ENCODE measurements at regions not wholly inside any gene's neighbourhood (a gene's known extent, or its start where the extent isn't known, plus 50 kb on each side); places are given as distances from the start of the nearest gene placed in this dataset.

DNA sequence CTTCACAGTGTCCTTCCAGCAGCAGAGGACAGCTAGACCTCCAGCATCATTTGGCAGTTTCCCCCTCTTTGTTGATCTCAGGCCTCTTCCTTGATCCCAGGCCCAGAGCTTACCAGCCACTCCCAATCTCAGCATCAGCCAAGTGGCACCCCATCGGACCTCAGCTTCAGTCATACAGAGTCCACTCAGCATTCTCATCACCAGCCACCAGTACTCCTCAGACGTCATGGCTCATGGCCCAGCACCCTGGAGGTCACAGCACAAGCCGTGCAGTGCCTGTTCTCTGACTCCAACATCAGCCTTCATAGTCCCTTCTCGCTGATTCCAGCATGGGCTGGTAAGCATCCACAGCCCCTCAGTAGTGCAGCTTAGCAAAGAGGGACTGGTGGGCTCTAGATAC, 487.6 kb upstream of the DAB1 start:
- no peaks in the 10 kb centered on the region for H3K9me3 ChIP-seq (ENCODE audit: control extremely low read depth in 1 of 3, control insufficient read depth in 2 of 3, insufficient read depth in 1 of 3, low read length in 2 of 3)
- 95% methylated on average over 4 of the region's 4 CpGs for WGBS (ENCODE audit: insufficient coverage)
- no peak for ATAC-seq (ENCODE audit: low read depth)
- H3K79me2 ChIP-seq (ENCODE audit: control insufficient read depth, insufficient read depth, low read length) = no peaks in the 10 kb centered on the region
- H3K9ac ChIP-seq (ENCODE audit: low read length) = no peak overlapping the region
- TF ChIP-seq, protein P1, sequence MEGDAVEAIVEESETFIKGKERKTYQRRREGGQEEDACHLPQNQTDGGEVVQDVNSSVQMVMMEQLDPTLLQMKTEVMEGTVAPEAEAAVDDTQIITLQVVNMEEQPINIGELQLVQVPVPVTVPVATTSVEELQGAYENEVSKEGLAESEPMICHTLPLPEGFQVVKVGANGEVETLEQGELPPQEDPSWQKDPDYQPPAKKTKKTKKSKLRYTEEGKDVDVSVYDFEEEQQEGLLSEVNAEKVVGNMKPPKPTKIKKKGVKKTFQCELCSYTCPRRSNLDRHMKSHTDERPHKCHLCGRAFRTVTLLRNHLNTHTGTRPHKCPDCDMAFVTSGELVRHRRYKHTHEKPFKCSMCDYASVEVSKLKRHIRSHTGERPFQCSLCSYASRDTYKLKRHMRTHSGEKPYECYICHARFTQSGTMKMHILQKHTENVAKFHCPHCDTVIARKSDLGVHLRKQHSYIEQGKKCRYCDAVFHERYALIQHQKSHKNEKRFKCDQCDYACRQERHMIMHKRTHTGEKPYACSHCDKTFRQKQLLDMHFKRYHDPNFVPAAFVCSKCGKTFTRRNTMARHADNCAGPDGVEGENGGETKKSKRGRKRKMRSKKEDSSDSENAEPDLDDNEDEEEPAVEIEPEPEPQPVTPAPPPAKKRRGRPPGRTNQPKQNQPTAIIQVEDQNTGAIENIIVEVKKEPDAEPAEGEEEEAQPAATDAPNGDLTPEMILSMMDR (IDR thresholded peaks at IDR 0.05) = no peak
- no peak for TF ChIP-seq EZH2 (IDR thresholded peaks at IDR 0.05; ENCODE audit: borderline replicate concordance, insufficient read depth, low read depth, low read length, poor library complexity, severe bottlenecking)
- ChIA-PET CTCF (no interaction called here), POLR2A (no interaction called here)
- H3K36me3 ChIP-seq (replicated peaks in 1 of 2; ENCODE audit: control extremely low read depth in 1 of 2, control insufficient read depth in 1 of 2, extremely low read depth in 1 of 2, insufficient read depth in 2 of 2, low read length in 1 of 2) = no peaks in the 10 kb centered on the region
- H3K4me3 ChIP-seq (ENCODE audit: control extremely low read depth in 1 of 5, extremely low read depth in 1 of 5, insufficient read depth in 1 of 5, low read depth in 2 of 5, low read length in 4 of 5) = no peak overlapping the region
- no peak overlapping the region for H2AFZ ChIP-seq (ENCODE audit: insufficient read depth, low read depth, low read length, poor library complexity, severe bottlenecking)
- no peak overlapping the region for H3K27ac ChIP-seq (ENCODE audit: low read length in 2 of 2)
- Mint-ChIP-seq H3K4me1 (no peaks in the 10 kb centered on the region), H3K9me3 (ENCODE audit: insufficient read depth) (no peaks in the 10 kb centered on the region), H3K4me3 (no peak overlapping the region), H3K27me3 (no peaks in the 10 kb centered on the region), H3K27ac (no peak overlapping the region)
- no peaks in the 10 kb centered on the region for H4K20me1 ChIP-seq (ENCODE audit: control insufficient read depth, insufficient read depth, low read length, poor library complexity, severe bottlenecking)
- no peak for DNase-seq
- no peak overlapping the region for H3K4me2 ChIP-seq (replicated peaks; ENCODE audit: low read depth, low read length, poor library complexity, severe bottlenecking)
- intact Hi-C loops (cut with micrococcal nuclease) = no loop called here
- no peaks in the 10 kb centered on the region for H3K4me1 ChIP-seq (ENCODE audit: control insufficient read depth in 2 of 2, insufficient read depth in 2 of 2, low read length in 2 of 2)
- no peaks in the 10 kb centered on the region for H3K27me3 ChIP-seq (replicated peaks in 1 of 4; ENCODE audit: control extremely low read depth in 1 of 4, control insufficient read depth in 3 of 4, insufficient read depth in 4 of 4, low read length in 3 of 4)

DNA sequence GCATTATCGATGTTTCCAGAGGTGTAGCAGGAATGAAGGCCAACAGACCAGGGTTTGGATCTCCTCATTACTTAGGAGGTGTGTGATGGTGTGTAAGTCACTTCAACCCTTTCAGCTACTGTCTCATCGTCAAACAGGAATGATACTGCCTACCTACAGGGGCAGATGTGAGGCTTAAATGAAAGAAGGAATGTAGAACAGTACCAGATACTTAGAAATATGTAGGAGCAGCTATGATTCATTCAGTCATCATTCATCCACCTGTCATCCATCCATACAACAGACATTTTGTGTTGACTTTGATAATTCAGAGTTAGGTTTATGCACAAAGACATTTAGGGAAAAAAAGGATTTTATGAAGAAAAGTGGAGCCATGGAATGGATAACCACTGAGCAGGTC, 486.9 kb upstream of the DAB1 start:
- no peaks in the 10 kb centered on the region for H3K9me3 Mint-ChIP-seq (ENCODE audit: insufficient read depth)
- no peaks in the 10 kb centered on the region for H4K20me1 ChIP-seq (ENCODE audit: control insufficient read depth, insufficient read depth, low read length, poor library complexity, severe bottlenecking)
- ATAC-seq (ENCODE audit: low read depth) (no peak), DNase-seq (no peak)
- H3K4me3 ChIP-seq (ENCODE audit: control extremely low read depth in 1 of 5, extremely low read depth in 1 of 5, insufficient read depth in 1 of 5, low read depth in 2 of 5, low read length in 4 of 5) = no peak overlapping the region
- H3K79me2 ChIP-seq (ENCODE audit: control insufficient read depth, insufficient read depth, low read length) = no peaks in the 10 kb centered on the region
- TF ChIP-seq, protein P1 (IDR thresholded peaks at IDR 0.05) = no peak
- TF ChIP-seq EZH2 (IDR thresholded peaks at IDR 0.05; ENCODE audit: borderline replicate concordance, insufficient read depth, low read depth, low read length, poor library complexity, severe bottlenecking) = no peak
- no peak overlapping the region for H3K4me3 Mint-ChIP-seq
- no peak overlapping the region for H2AFZ ChIP-seq (ENCODE audit: insufficient read depth, low read depth, low read length, poor library complexity, severe bottlenecking)
- no peak overlapping the region for H3K27ac ChIP-seq (ENCODE audit: low read length in 2 of 2)
- no peaks in the 10 kb centered on the region for H3K4me1 Mint-ChIP-seq
- no peaks in the 10 kb centered on the region for H3K36me3 ChIP-seq (replicated peaks in 1 of 2; ENCODE audit: control extremely low read depth in 1 of 2, control insufficient read depth in 1 of 2, extremely low read depth in 1 of 2, insufficient read depth in 2 of 2, low read length in 1 of 2)
- no CpG with 5 or more reads among the region's 2 CpGs for WGBS (ENCODE audit: insufficient coverage)
- H3K27me3 ChIP-seq (replicated peaks in 1 of 4; ENCODE audit: control extremely low read depth in 1 of 4, control insufficient read depth in 3 of 4, insufficient read depth in 4 of 4, low read length in 3 of 4) = no peaks in the 10 kb centered on the region
- no peak overlapping the region for H3K27ac Mint-ChIP-seq
- H3K27me3 Mint-ChIP-seq = no peaks in the 10 kb centered on the region
- no peak overlapping the region for H3K9ac ChIP-seq (ENCODE audit: low read length)
- no peaks in the 10 kb centered on the region for H3K4me1 ChIP-seq (ENCODE audit: control insufficient read depth in 2 of 2, insufficient read depth in 2 of 2, low read length in 2 of 2)
- no peaks in the 10 kb centered on the region for H3K9me3 ChIP-seq (ENCODE audit: control extremely low read depth in 1 of 3, control insufficient read depth in 2 of 3, insufficient read depth in 1 of 3, low read length in 2 of 3)
- intact Hi-C loops (cut with micrococcal nuclease) = no loop called here
- POLR2A ChIA-PET = no interaction called here
- no peak overlapping the region for H3K4me2 ChIP-seq (replicated peaks; ENCODE audit: low read depth, low read length, poor library complexity, severe bottlenecking)
- CTCF ChIA-PET = interaction anchor here (1.0 kb wide), 1 partner anchor 9 kb away, joined by 3 read pairs; no protein-coding TSS in a partner anchor
